Panc1 (cell line): ENCODE measurements at regions not wholly inside any gene's neighbourhood (a gene's known extent, or its start where the extent isn't known, plus 50 kb on each side); places are given as distances from the start of the nearest gene placed in this dataset.

Experiments used
- ATAC-seq: fragments of 200-7000 bp; cut with Tn5 transposase; 2 replicates; pipeline ENCODE4 v1.9.1; 2020; ENCODE audit warnings: mild to moderate bottlenecking, moderate library complexity
- BruUV-seq: library from RNA; stranded (reverse); fragments of 400-500 nt; replicated peaks from 2 replicates; lab custom pipeline; 2021; lab: Mats Ljungman, UMichigan
- CTCF ChIA-PET: fragments of 300-600 bp; sonication (Branson Sonifier 250); formaldehyde crosslinking; loops from one replicate; lab custom pipeline; 2022; ENCODE audit warnings: antibody characterized with exemption; lab: Charles Lee
- POLR2A ChIA-PET: fragments of 300-600 bp; sonication (Branson Sonifier 250); formaldehyde crosslinking; loops from one replicate; lab custom pipeline; 2022; ENCODE audit warnings: antibody characterized with exemption; lab: Charles Lee
- DNase-seq: peaks from one replicate; pipeline ENCODE4 v3.0.0-alpha.2; 2010; ENCODE audit warnings: low read depth, low spot score
- H3K27ac ChIP-seq: 2 replicates; pipeline ENCODE4 v1.5.1; 2011; ENCODE audit warnings: mild to moderate bottlenecking, low read length, inconsistent platforms
- H3K27me3 ChIP-seq: fragments of 200-500 bp; sonication (Bioruptor generic); 2 replicates; pipeline ENCODE4 v1.6.0; 2014; ENCODE audit warnings: low read length, inconsistent platforms; ENCODE audit not compliant: control insufficient read depth, insufficient read depth
- H3K36me3 ChIP-seq: fragments of 200-500 bp; sonication (Bioruptor generic); 2 replicates; pipeline ENCODE4 v1.5.1; 2014; ENCODE audit warnings: inconsistent platforms, mild to moderate bottlenecking, low read length, moderate library complexity; ENCODE audit not compliant: control insufficient read depth, insufficient read depth
- H3K4me1 ChIP-seq: 2 replicates; pipeline ENCODE4 v1.5.1; 2011; ENCODE audit warnings: inconsistent platforms, mild to moderate bottlenecking, low read length, moderate library complexity; ENCODE audit not compliant: control insufficient read depth, insufficient read depth
- H3K4me3 ChIP-seq, 2 experiments: 2 replicates each; pipeline ENCODE4 v1.5.1; 2011 to 2012; ENCODE audit warnings: low read depth in 2 of 2, low read length in 2 of 2, mild to moderate bottlenecking in 2 of 2, inconsistent platforms in 1 of 2, moderate library complexity in 1 of 2
- H3K9me3 ChIP-seq: fragments of 200-500 bp; sonication (Bioruptor generic); 2 replicates; pipeline ENCODE4 v1.5.1; 2014; ENCODE audit warnings: low read depth, mild to moderate bottlenecking, inconsistent platforms, low read length, moderate library complexity; ENCODE audit not compliant: control insufficient read depth, insufficient read depth
- POLR2AphosphoS5 ChIP-seq: IDR thresholded peaks from 2 replicates; pipeline ENCODE4 v1.6.1; 2012; ENCODE audit warnings: mild to moderate bottlenecking, low read depth, low read length, moderate library complexity
- REST ChIP-seq, 2 experiments: IDR thresholded peaks; 2 replicates each; pipeline ENCODE4 v1.6.1; 2011 to 2012; ENCODE audit warnings: low read depth in 2 of 2, control low read depth in 1 of 2, low read length in 1 of 2, mild to moderate bottlenecking in 1 of 2, moderate library complexity in 1 of 2; ENCODE audit not compliant: insufficient read depth in 1 of 2
- SIN3A ChIP-seq: IDR thresholded peaks from 2 replicates; pipeline ENCODE4 v1.6.1; 2012; ENCODE audit warnings: low read depth, mild to moderate bottlenecking, low read length, moderate library complexity, borderline replicate concordance; ENCODE audit not compliant: insufficient read depth
- TCF7L2 ChIP-seq: IDR thresholded peaks from 2 replicates; pipeline ENCODE4 v1.6.1; 2011; ENCODE audit warnings: mild to moderate bottlenecking, low read depth, low read length, inconsistent platforms
- in situ Hi-C: cut with HindIII; loops from 2 replicates; pipeline ENCODE4 v1.10.0; 2016; ENCODE audit warnings: low sequenced_read_pairs, low pct_unique_long_range_greater_than_20kb
- intact Hi-C: fragments of 100-400 bp; cut with micrococcal nuclease; formaldehyde crosslinking; loops from one replicate; pipeline ENCODE4 v1.10.0; 2022; ENCODE audit not compliant: unreplicated experiment
- TF ChIP-seq, protein P1 (sequence below): fragments of 450-650 bp; IDR thresholded peaks from 2 replicates; pipeline ENCODE4 v1.5.1; 2017; ENCODE audit warnings: mild to moderate bottlenecking

DNA sequence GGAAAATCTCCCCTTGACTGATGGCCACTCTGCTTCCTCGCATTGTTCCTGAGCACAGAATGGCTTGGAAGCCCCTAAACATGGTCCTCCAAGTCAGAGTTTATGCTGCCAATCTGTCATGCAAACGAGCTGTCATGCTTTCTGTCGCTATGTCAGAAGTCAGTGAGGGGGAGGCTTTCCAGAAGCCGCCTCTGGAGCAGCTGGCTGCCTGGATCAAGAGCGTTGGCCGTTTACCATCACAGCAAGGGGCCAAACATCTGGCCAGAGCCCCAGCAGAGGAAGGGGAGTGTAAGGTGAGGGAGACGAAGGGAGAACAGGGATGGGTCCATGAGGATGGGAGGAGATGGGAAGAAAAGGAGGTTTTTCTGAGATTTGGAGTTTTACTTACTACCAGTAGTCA, 372.6 kb upstream of the NR2F2 start:
- H3K27ac ChIP-seq: no peak overlapping the region
- peaks cover 7% of the 10 kb centered on the region; the same call in 1 of the 2 replicates for H3K9me3 ChIP-seq
- POLR2A ChIA-PET: no interaction called here
- no peak for DNase-seq
- no peak for TF ChIP-seq REST (IDR thresholded peaks at IDR 0.05; ENCODE audit: insufficient read depth in 1 of 2, low read depth in 2 of 2, low read length in 1 of 2)
- TF ChIP-seq TCF7L2: no peak
- TF ChIP-seq POLR2AphosphoS5: no peak
- no peak for TF ChIP-seq SIN3A
- TF ChIP-seq, protein P1, sequence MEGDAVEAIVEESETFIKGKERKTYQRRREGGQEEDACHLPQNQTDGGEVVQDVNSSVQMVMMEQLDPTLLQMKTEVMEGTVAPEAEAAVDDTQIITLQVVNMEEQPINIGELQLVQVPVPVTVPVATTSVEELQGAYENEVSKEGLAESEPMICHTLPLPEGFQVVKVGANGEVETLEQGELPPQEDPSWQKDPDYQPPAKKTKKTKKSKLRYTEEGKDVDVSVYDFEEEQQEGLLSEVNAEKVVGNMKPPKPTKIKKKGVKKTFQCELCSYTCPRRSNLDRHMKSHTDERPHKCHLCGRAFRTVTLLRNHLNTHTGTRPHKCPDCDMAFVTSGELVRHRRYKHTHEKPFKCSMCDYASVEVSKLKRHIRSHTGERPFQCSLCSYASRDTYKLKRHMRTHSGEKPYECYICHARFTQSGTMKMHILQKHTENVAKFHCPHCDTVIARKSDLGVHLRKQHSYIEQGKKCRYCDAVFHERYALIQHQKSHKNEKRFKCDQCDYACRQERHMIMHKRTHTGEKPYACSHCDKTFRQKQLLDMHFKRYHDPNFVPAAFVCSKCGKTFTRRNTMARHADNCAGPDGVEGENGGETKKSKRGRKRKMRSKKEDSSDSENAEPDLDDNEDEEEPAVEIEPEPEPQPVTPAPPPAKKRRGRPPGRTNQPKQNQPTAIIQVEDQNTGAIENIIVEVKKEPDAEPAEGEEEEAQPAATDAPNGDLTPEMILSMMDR: no peak
- intact Hi-C loops (no loop called here), in situ Hi-C loops (no loop called here)
- no peaks in the 10 kb centered on the region for H3K27me3 ChIP-seq
- no TSS peak for BruUV-seq
- no peaks in the 10 kb centered on the region for H3K4me1 ChIP-seq
- no peak overlapping the region for H3K4me3 ChIP-seq
- ATAC-seq: no peak
- no peaks in the 10 kb centered on the region for H3K36me3 ChIP-seq
- CTCF ChIA-PET: no interaction called here

DNA sequence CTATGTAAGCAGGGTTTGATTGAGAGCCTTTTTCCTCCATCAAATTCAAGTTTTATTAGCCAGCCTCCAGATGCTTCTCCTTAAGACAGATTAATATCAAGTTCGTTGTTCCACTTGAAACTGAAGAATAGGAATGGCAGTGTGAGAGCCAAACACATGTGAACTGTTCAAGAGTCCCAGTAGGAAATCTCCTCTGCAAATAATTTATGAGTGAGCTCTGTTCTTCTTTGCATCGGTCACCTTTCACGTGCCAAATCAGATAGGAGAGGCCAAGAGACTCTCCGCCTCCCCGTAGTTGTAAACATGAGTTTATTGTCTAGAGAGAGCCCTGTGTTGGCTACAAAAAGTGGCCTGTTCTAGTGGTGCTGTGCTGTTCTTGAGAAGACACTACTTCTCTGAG, 372.1 kb upstream of the NR2F2 start:
- in situ Hi-C loops (no loop called here), intact Hi-C loops (no loop called here)
- DNase-seq (no peak), ATAC-seq (no peak)
- CTCF ChIA-PET: no interaction called here
- TF ChIP-seq, protein P1: no peak
- no peak for TF ChIP-seq TCF7L2
- no peak for TF ChIP-seq REST (IDR thresholded peaks at IDR 0.05; ENCODE audit: insufficient read depth in 1 of 2, low read depth in 2 of 2, low read length in 1 of 2)
- no peak for TF ChIP-seq SIN3A
- TF ChIP-seq POLR2AphosphoS5: no peak
- peaks cover 12% of the 10 kb centered on the region for H3K9me3 ChIP-seq
- no peaks in the 10 kb centered on the region for H3K27me3 ChIP-seq
- no peaks in the 10 kb centered on the region for H3K4me1 ChIP-seq
- POLR2A ChIA-PET: no interaction called here
- H3K4me3 ChIP-seq: no peak overlapping the region
- H3K27ac ChIP-seq: no peak overlapping the region
- H3K36me3 ChIP-seq: no peaks in the 10 kb centered on the region
- no TSS peak for BruUV-seq
